HG03135 (cell line): ENCODE measurements at regions not wholly inside any gene's neighbourhood (a gene's known extent, or its start where the extent isn't known, plus 50 kb on each side); places are given as distances from the start of the nearest gene placed in this dataset.
"Not testable (repeated sequence)": the region's sequence is repeated elsewhere in the genome, so short reads cannot be mapped to it uniquely, and the experiment has no call there.

Source experiments
- ATAC-seq: cut with Tn5 transposase; IDR thresholded peaks from one replicate; pipeline ENCODE4 v1.9.1; 2021; ENCODE audit warnings: mild to moderate bottlenecking, moderate library complexity; ENCODE audit not compliant: unreplicated experiment

DNA sequence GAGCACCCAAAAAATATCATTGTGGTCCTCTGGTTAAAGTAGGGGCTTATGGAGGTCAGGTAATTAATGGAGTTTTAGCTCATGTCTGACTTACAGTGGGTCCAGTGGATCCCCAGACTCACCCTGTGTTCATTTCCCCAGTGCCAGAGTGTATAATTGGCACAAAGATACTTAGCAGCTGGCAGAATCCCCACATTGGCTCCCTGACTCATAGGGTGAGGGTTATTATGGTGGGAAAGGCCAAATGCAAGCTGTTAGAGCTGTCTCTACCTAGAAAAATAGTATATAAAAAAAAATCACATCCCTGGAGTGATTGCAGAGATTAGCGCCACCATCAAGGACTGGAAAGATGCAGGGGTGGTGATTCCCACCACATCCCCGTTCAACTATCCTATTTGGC lies 1067.6 kb upstream of the ACVR2A start:
- ATAC-seq: no peak

- ATAC-seq: no peak
Measured at GRCh38 chr2:146776596-146776995, 1068.2 kb upstream of the ACVR2A start.

- no peak for ATAC-seq
Measured at GRCh38 chr2:146771531-146771930, 1073.3 kb upstream of the ACVR2A start.

DNA sequence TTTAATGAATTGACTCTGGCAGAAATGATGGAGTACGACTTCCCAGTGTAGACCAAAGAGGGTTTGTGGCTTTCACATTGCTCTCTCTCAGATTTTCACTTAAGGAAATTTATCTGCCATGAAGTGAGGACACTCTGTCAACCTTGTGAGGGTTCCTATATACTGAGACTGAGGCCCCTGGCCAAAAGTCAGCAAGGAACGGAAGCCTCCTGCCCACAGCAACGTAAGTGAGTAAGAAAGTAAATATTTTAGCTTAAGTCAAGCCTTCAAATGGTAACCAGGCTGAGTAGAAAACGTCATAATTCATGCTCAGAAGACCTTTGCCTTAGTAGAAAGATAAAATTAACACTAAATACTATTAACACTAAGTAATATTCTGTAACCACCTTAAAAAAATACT lies 1080.5 kb upstream of the ACVR2A start:
- ATAC-seq: no peak

- ATAC-seq: no peak
Measured at GRCh38 chr2:146762786-146763185, 1082.0 kb upstream of the ACVR2A start.

DNA sequence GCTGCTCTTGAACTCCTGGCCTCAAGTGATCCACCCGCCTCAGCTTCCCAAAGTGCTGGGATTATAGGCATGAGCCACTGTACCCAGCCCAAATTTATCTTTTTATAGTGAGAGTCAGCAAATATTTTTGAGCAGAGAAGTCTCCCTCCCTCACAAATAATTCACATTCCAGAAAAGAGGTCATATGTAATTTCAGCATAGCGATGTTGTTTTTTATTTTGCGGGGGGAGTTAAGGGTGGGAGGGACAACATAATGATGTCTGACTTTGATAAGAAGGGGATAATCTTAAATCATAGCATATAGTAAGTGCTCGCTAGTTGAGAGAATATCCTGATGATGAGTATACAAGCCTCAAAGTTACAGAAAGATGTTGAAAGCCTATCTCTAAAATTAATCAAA lies 1090.2 kb upstream of the ACVR2A start:
- ATAC-seq: no peak

- no peak for ATAC-seq
Measured at GRCh38 chr2:146748046-146748445, 1096.8 kb upstream of the ACVR2A start.

DNA sequence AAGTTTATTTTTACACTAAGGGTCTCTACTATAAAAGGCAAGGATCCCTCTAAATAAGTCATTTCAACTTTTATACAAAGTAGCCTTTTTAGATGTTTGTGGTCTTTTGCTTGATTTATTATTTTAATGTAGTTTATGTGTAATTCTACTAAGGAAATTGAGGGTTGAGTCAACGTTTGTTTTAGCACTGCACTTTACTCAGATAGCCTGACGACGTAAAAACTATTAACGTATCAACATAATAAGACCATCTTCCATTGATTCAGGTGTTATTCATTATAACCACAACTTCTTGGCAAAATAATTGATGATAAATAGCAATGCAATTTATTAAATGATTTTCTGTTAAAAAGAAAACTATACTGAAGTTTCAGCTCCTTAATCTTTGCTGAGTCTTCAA lies 1103.6 kb upstream of the ACVR2A start:
- no peak for ATAC-seq

- ATAC-seq: no peak
Measured at GRCh38 chr2:146734821-146735190, 1110.0 kb upstream of the ACVR2A start.

DNA sequence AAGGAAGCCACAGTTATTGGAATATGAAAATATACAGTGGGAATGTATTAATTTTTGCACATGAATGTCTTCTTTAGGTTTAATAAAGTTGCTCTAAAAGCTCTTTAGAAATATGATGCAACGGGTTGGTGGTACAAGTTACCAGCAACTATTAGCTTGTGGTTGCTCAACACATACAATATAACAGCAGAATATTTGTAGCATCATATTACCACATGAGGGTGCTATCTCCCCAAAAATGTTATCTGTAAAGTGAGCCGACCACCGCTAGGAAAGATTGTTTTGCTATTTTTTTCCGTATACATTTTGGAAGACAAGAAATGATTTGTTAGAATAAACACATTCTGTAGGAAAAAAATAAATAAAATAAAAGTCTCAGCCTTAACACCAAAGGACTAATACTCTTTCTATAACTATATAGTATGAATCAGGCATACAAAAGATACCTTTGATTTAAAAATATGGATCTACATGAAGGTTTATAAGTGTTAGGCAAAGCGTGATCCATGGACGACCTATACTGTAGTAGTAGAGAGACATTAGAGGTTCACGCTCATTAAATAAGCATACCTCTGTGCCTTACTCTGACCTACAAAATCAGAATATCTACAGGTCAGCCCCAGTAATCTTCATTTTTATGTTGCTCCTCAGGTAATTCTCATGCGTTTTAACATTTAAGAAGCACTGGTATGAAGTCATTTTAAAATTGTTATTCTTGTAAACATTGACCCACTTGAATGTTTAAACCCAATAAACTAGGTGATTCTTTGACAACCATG lies 1110.6 kb upstream of the ACVR2A start:
- no peak for ATAC-seq

- ATAC-seq: no peak
Measured at GRCh38 chr2:146730882-146731281, 1113.9 kb upstream of the ACVR2A start.

DNA sequence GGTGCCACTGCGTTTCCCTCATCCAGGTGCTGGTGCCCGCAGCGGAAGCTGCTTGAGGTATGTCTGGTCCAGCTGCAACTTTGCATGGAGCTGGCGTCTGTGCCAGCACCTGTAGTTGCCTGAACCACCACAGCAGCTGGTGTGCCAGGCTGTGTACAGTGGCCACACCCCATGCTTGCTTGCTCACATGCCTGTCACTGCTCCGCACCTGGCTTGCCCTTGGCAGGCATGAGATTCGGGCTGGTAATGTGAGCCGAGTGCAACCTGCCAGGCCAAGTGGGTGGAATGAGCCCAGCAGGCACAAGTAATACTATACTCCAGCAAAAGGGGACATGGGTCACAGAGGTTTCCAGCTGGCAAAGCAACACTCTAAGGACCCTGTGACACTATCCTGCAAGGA lies 1123.3 kb upstream of the ACVR2A start:
- no peak for ATAC-seq

GRCh38 chr2:146720170-146720569 lies 1124.7 kb upstream of the ACVR2A start:
- ATAC-seq: no peak

GRCh38 chr2:146716591-146716990 lies 1128.2 kb upstream of the ACVR2A start:
- no peak for ATAC-seq

- no peak for ATAC-seq
Measured at GRCh38 chr2:146709004-146709403, 1135.8 kb upstream of the ACVR2A start.

- no peak for ATAC-seq
Measured at GRCh38 chr2:146701183-146701582, 1143.6 kb upstream of the ACVR2A start.

- ATAC-seq: no peak
Measured at GRCh38 chr2:146697307-146697706, 1147.5 kb upstream of the ACVR2A start.

- ATAC-seq: not testable (repeated sequence)
Measured at GRCh38 chr2:146696787-146697186, 1148.0 kb upstream of the ACVR2A start.

DNA sequence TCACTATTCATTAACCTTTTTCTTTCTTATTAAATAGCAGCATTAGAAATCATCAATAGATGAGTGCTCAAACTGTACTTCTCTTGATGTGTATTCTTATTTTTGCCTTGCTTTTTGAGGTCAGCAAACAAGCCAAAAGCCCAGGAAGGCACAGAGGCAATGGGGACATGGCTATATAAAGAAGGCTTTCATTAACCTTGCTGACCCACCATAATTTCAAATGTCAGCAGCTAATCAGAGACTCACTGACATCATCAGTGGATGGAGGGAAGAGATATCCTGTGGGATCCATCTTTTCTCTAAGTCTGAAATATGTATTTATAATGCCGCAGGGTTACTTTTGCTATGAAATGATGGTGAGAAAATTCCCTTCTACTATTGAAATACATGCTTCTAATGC lies 1162.8 kb upstream of the ACVR2A start:
- no peak for ATAC-seq

DNA sequence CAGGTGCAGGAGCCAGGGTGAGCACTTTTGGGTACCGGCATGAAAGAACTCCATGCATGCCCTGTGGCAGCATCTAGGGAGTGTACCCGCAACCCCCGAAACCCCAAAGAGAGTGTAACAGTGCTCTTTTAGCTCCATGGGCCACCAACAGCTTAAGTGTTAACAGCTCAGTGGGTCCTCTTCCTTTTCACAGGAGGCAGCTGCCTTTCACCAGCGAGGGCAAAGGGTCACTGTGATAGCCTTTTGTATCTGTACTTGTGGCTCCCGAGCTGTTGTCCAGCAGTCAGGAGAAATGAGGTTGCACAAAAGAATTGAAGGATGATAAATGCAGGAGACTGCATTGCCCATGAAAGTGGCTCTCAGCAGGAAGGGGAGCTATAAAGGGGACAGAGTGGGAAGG lies 1166.3 kb upstream of the ACVR2A start:
- no peak for ATAC-seq

GRCh38 chr2:146677280-146677679 lies 1167.5 kb upstream of the ACVR2A start:
- ATAC-seq: no peak

GRCh38 chr2:146669735-146670134 lies 1175.1 kb upstream of the ACVR2A start:
- no peak for ATAC-seq

GRCh38 chr2:146666340-146666739 lies 1178.5 kb upstream of the ACVR2A start:
- no peak for ATAC-seq
